Activated naive CD4-positive, alpha-beta T cell treated with anti-CD3 and anti-CD28 coated beads for 36 hours (primary cell): ENCODE measurements at regions not wholly inside any gene's neighbourhood (a gene's known extent, or its start where the extent isn't known, plus 50 kb on each side); places are given as distances from the start of the nearest gene placed in this dataset.

Experiments
- CTCF ChIA-PET: fragments of 350-600 bp; sonication (Branson Sonifier 250); formaldehyde crosslinking; loops from one replicate; lab custom pipeline; 2021; ENCODE audit warnings: antibody characterized with exemption; lab: Charles Lee
- DNase-seq: peaks from one replicate; pipeline ENCODE4 v3.0.0-alpha.2; 2020
- H3K27ac Mint-ChIP-seq: one replicate; pipeline ENCODE4 v1.8.0; 2021; ENCODE audit warnings: mild to moderate bottlenecking, mixed read lengths
- H3K27me3 Mint-ChIP-seq: one replicate; pipeline ENCODE4 v1.8.0; 2021; ENCODE audit warnings: low read depth, mixed read lengths
- H3K36me3 Mint-ChIP-seq: one replicate; pipeline ENCODE4 v1.8.0; 2021; ENCODE audit warnings: low read depth, mixed read lengths
- H3K4me1 Mint-ChIP-seq: one replicate; pipeline ENCODE4 v1.8.0; 2021; ENCODE audit warnings: low read depth, mixed read lengths
- H3K4me3 Mint-ChIP-seq: one replicate; pipeline ENCODE4 v1.8.0; 2021; ENCODE audit warnings: mild to moderate bottlenecking, moderate library complexity, mixed read lengths
- H3K9me3 Mint-ChIP-seq: one replicate; pipeline ENCODE4 v1.8.0; 2021; ENCODE audit warnings: mixed read lengths
- intact Hi-C: fragments of 100-400 bp; cut with micrococcal nuclease; formaldehyde crosslinking; loops from one replicate; pipeline ENCODE4 v1.15.1; 2023

DNA sequence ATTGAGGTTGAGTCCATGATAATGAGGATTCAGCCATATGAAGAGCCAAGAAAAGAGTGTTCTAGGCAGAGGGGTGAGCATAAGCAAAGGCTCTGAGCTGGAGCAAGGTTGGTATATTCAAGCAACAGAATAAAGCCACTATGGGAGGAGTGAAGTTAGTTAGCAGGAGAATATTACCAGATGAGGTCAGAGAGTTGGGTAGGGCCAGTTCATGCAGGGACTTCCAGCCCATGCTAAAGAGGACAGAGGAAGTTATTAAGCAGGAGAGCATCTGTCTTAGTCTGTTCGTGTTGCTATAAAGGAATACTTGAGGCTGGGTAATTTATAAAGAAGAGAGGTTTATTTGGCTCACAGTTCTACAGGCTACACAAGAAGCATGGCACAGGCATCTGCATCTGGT is 57.1 kb upstream of the ATG10 start:
- Mint-ChIP-seq H3K36me3 (no peaks in the 10 kb centered on the region), H3K4me3 (no peak overlapping the region), H3K27ac (no peak overlapping the region), H3K4me1 (no peaks in the 10 kb centered on the region), H3K9me3 (peaks cover 2% of the 10 kb centered on the region), H3K27me3 (no peaks in the 10 kb centered on the region)
- CTCF ChIA-PET = no interaction called here
- DNase-seq = no peak
- intact Hi-C loops = no loop called here

DNA sequence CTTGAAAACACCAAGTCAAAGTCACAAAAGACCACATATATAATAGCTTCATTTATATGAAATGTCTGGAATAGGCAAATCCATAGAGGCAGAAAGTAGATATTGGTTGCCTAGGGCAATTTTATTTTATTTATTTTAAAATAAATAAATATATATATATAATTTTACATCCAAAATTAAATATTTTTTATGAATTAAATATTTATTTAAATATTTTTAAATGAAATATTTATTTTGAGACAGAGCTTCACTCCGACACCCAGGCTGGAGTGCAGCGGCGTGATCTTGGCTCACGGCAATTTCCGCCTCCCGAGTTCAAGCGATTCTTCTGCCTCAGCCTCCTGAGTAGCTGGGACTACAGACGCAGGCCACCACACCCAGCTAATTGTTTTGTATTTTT is 58.9 kb upstream of the ATG10 start:
- Mint-ChIP-seq H3K9me3 (peaks cover 2% of the 10 kb centered on the region), H3K4me1 (no peaks in the 10 kb centered on the region), H3K27ac (no peak overlapping the region), H3K36me3 (no peaks in the 10 kb centered on the region), H3K27me3 (no peaks in the 10 kb centered on the region), H3K4me3 (no peak overlapping the region)
- DNase-seq = no peak
- intact Hi-C loops = no loop called here
- CTCF ChIA-PET = no interaction called here

DNA sequence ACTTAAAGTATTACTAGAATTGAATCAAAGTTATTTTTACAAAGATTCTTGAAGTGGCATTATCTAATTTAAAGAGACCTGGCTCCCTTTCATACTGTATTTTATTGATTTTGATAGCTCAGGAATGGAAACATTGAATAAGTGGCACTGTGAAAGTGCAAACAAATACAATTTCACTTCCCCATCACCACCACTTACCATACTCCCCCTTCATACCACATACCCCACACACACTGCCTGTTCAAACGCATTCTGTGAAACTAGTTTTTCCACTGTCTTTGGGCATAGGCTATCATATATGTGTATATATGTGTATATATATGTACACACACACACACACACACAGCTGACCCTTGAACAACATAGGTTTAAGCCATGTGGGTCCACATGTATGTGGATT is 62.1 kb upstream of the ATG10 start:
- intact Hi-C loops = no loop called here
- DNase-seq = no peak
- CTCF ChIA-PET = interaction anchor here (0.6 kb wide), 1 partner anchor 1215 kb away, joined by 5 read pairs; no protein-coding TSS in a partner anchor
- Mint-ChIP-seq H3K27ac (no peak overlapping the region), H3K36me3 (no peaks in the 10 kb centered on the region), H3K27me3 (no peaks in the 10 kb centered on the region), H3K4me1 (no peaks in the 10 kb centered on the region), H3K9me3 (no peaks in the 10 kb centered on the region), H3K4me3 (no peak overlapping the region)

DNA sequence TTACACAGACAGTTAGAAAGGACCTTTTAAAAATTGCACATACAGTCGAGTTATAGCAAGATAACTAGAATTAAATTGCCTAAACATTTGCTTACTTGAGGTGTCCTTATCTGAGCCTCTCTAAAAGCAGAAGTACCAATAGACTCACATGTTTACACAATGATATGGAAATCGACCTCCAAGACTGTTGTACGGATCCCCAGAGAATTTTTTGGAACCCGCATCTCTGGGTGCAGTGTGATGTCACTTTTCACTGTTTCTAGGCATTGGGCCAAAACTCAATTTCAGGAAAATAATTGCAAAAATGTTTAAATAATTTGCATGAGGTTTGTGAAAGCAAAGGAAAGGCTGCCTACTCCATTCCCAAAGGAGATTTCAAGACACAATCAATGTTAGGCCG is 63.1 kb upstream of the ATG10 start:
- H3K9me3 Mint-ChIP-seq = no peaks in the 10 kb centered on the region
- no peak for DNase-seq
- H3K4me1 Mint-ChIP-seq = no peaks in the 10 kb centered on the region
- no peak overlapping the region for H3K27ac Mint-ChIP-seq
- no peaks in the 10 kb centered on the region for H3K27me3 Mint-ChIP-seq
- CTCF ChIA-PET = no interaction called here
- H3K4me3 Mint-ChIP-seq = no peak overlapping the region
- intact Hi-C loops = no loop called here
- H3K36me3 Mint-ChIP-seq = no peaks in the 10 kb centered on the region

DNA sequence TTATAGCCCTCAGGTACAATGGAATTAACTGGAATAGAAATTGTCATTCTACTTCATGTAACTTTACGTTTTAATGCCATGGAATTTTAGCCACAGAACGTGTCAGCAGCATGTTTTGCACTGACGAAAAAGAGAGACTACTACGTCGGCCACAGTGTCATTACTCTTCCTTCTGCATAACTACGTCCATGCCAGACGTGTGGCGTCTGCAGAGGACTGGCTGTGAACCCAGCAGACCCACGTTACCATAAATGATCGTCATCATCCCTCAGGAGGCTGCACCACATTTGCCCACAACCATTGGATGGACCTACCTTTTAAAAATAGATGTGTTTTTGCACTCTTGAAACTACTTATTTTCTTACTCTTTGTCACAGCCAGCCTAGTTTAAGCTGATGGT is 63.8 kb upstream of the ATG10 start:
- H3K4me3 Mint-ChIP-seq = no peak overlapping the region
- no peaks in the 10 kb centered on the region for H3K4me1 Mint-ChIP-seq
- no peak for DNase-seq
- no peaks in the 10 kb centered on the region for H3K9me3 Mint-ChIP-seq
- intact Hi-C loops = no loop called here
- H3K27me3 Mint-ChIP-seq = no peaks in the 10 kb centered on the region
- CTCF ChIA-PET = no interaction called here
- no peaks in the 10 kb centered on the region for H3K36me3 Mint-ChIP-seq
- H3K27ac Mint-ChIP-seq = no peak overlapping the region

DNA sequence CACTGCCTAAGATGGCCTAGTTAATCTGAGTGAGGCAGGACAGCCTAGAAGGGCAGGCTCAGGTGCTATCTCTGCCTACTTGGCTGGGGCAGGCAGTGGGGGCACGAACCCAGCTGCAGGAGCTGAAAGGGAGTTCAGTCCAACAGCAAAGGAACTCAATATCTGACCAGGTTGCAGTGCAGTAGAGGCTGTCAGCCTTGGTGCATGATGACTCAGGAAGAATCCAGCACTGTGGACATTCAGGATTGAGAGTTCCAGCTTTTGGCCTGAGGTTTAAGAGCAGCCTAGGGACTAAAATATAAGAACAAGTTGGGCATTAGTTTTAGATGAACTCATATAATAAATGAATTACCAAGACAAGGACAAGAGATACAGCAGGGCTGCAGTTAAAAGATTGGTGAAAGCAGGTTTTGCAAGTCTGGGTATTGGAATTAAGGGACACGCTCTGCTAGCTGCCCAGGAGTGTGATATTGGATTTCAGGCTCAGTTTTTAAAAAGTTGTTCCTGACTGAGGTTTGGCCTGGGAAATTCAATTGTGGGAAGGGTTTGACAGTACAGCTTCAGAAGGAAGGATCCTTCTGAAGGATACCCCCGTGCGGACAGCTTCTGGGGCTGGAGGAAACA is 64.7 kb upstream of the ATG10 start:
- Mint-ChIP-seq H3K27me3 (no peaks in the 10 kb centered on the region), H3K36me3 (no peaks in the 10 kb centered on the region), H3K27ac (no peak overlapping the region), H3K4me3 (no peak overlapping the region), H3K4me1 (no peaks in the 10 kb centered on the region), H3K9me3 (no peaks in the 10 kb centered on the region)
- no peak for DNase-seq
- intact Hi-C loops = no loop called here
- CTCF ChIA-PET = no interaction called here

DNA sequence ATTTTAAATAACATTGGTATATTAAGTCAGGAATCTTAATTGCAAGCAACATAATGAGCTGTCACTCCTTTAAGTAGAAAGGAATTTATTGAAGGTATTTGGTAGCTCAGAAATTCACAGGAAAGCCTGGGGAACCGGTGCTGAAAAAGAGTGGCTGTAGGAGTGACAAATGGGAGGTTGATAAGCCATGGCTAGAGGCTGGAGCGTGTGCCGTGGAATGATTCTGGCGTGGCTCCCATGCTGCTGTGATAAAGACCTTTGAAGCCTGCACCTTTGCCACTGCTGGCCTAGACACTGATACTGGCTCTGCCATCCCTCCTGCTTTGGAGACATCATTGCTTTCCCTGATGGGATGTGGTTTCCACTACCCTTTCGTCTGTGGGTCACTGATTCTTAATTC is 65.7 kb upstream of the ATG10 start:
- no peaks in the 10 kb centered on the region for H3K27me3 Mint-ChIP-seq
- no peak for DNase-seq

DNA sequence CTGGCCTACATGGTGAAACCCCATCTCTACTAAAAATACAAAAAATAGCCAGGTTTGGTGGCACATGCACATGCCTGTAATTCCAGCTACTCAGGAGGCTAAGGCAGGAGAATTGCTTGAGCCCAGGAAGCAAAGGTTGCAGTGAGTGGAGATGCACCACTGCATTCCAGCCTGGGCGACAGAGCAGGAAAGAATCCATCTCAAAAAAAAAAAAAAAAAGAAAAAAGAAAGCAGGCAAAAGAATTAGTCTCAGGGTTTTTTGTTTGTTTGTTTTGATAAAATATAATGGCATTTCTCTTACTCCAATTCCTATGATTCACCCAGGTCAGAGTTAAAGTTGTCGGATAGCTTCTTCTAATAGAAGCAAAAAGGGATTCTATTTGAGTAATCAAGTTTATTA is 67.0 kb upstream of the ATG10 start:
- peaks cover 13% of the 10 kb centered on the region for H3K9me3 Mint-ChIP-seq
- no peak for DNase-seq
- no peak overlapping the region for H3K27ac Mint-ChIP-seq
- no peak overlapping the region for H3K4me3 Mint-ChIP-seq
- H3K36me3 Mint-ChIP-seq = no peaks in the 10 kb centered on the region
- CTCF ChIA-PET = no interaction called here
- H3K4me1 Mint-ChIP-seq = no peaks in the 10 kb centered on the region
- H3K27me3 Mint-ChIP-seq = no peaks in the 10 kb centered on the region
- intact Hi-C loops = no loop called here

More for the DNA sequence above, 65.7 kb upstream of the ATG10 start:
- H3K27ac Mint-ChIP-seq = no peak overlapping the region
- intact Hi-C loops = no loop called here
- H3K9me3 Mint-ChIP-seq = peaks cover 7% of the 10 kb centered on the region
- CTCF ChIA-PET = no interaction called here
- H3K4me1 Mint-ChIP-seq = no peaks in the 10 kb centered on the region
- no peaks in the 10 kb centered on the region for H3K36me3 Mint-ChIP-seq
- no peak overlapping the region for H3K4me3 Mint-ChIP-seq

DNA sequence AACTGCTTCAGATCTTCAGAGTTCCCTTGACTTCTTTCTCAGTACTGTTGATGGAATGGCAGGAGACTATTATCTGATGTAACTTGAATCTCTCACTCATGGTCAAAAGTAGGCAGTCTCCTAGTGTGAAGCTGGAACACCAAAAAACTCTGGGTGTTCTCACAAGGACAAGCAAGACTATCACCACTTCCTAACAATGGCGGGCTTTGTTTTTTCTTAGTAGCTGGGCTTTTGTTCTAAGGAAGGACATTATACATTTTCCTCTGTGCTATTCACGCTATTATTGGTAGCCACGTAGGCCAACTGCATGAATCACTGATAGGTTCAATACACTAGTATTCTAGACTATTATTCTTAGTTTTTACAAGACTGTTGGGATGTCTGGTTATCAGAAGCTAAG is 67.7 kb upstream of the ATG10 start:
- CTCF ChIA-PET = no interaction called here
- intact Hi-C loops = no loop called here
- peaks cover 14% of the 10 kb centered on the region for H3K9me3 Mint-ChIP-seq
- H3K36me3 Mint-ChIP-seq = no peaks in the 10 kb centered on the region
- no peak overlapping the region for H3K4me3 Mint-ChIP-seq
- no peaks in the 10 kb centered on the region for H3K27me3 Mint-ChIP-seq
- H3K27ac Mint-ChIP-seq = no peak overlapping the region
- DNase-seq = no peak
- H3K4me1 Mint-ChIP-seq = no peaks in the 10 kb centered on the region

DNA sequence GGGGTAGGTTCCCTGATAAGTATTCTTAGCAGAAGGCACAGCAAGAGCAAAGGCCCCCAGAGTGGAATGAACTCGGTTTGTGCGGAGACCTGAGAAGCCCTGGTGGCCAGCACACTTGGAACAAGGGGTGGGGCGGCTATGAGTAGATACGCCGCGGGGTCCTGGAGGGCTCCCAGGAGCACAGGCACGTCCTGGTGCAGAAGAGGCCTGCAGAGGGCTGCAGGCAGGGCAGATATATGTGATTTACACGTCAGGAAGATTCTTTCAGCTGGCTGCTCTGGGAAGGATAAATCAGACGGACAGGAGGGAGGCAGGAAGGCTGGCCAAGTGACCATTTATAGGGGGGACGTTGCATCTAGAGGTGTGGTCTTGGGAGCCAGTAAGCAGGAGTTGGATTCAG is 70.2 kb upstream of the ATG10 start:
- DNase-seq = no peak
- CTCF ChIA-PET = no interaction called here
- Mint-ChIP-seq H3K27ac (no peak overlapping the region), H3K36me3 (no peaks in the 10 kb centered on the region), H3K27me3 (no peaks in the 10 kb centered on the region), H3K9me3 (peaks cover 14% of the 10 kb centered on the region), H3K4me1 (no peaks in the 10 kb centered on the region), H3K4me3 (no peak overlapping the region)
- intact Hi-C loops = no loop called here

DNA sequence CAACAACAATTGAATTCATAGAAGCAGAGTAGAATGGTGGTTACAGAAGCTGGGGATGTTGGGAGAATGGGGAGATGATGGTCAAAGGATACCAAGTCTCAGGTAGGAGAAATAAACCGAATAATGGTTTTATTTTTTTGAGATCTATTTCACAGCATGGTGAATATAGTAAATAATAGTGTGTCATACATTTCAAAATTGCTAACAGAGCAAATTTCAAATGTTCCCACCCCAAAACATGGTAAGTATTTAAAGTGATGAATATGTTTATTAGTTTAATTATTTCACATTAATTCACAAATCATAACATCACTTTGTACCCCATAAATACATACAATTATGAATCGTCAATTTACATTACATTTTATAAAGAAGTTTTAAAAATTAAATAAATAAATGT is 72.7 kb upstream of the ATG10 start:
- no peak overlapping the region for H3K27ac Mint-ChIP-seq
- no peak for DNase-seq
- no peaks in the 10 kb centered on the region for H3K4me1 Mint-ChIP-seq
- no peaks in the 10 kb centered on the region for H3K36me3 Mint-ChIP-seq
- no peak overlapping the region for H3K4me3 Mint-ChIP-seq
- H3K27me3 Mint-ChIP-seq = no peaks in the 10 kb centered on the region
- intact Hi-C loops = no loop called here
- CTCF ChIA-PET = no interaction called here
- H3K9me3 Mint-ChIP-seq = peaks cover 14% of the 10 kb centered on the region

DNA sequence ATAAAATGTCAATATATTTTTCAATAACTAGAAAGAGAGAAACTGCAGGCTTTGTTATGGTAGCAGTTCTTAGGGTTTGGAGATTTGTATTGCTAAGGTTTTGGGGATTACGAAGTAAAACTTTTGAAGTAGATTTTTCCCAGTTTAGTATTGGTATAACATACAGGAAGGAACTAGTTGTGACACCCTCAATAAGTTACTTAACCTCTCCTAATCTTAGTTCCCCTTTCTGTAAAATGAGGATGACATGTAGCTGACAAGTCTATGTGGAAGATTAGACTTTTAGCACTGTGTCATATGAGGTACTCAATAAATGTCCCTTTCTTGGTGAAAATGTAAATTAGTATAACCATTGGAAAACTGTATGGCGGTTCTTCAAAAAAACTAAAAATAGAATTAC is 73.4 kb upstream of the ATG10 start:
- Mint-ChIP-seq H3K4me1 (no peaks in the 10 kb centered on the region), H3K36me3 (no peaks in the 10 kb centered on the region), H3K27ac (no peak overlapping the region), H3K4me3 (no peak overlapping the region), H3K27me3 (no peaks in the 10 kb centered on the region), H3K9me3 (peaks cover 14% of the 10 kb centered on the region)
- intact Hi-C loops = no loop called here
- CTCF ChIA-PET = no interaction called here
- DNase-seq = no peak

DNA sequence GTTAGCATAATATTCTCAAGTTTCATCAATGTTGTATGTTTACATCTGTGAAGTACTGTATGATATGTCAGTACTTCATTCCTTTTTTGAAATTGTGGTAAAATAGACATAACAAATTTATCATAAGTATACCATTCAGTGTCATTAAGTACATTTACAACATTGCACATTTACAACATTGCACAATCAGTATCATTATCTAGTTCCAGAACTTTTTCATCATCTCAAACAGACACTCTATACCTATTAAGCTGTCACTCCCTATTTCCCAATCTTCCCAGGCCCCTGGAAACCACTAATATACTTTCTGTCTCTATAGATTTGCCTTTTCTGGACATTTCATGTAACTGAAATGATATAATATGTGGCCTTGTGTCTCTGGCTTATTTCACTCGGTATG is 75.1 kb upstream of the ATG10 start:
- no peak overlapping the region for H3K4me3 Mint-ChIP-seq
- CTCF ChIA-PET = interaction anchor here (0.5 kb wide), 1 partner anchor 142 kb away, joined by 3 read pairs; no protein-coding TSS in a partner anchor

More for the DNA sequence above, 75.1 kb upstream of the ATG10 start:
- DNase-seq = no peak
- intact Hi-C loops = no loop called here
- Mint-ChIP-seq H3K27ac (no peak overlapping the region), H3K4me1 (no peaks in the 10 kb centered on the region), H3K36me3 (no peaks in the 10 kb centered on the region), H3K9me3 (peaks cover 17% of the 10 kb centered on the region), H3K27me3 (no peaks in the 10 kb centered on the region)
